Glomerular endothelial cell (primary cell): ENCODE measurements at regions not wholly inside any gene's neighbourhood (a gene's known extent, or its start where the extent isn't known, plus 50 kb on each side); places are given as distances from the start of the nearest gene placed in this dataset.
"Not testable (repeated sequence)": the region's sequence is repeated elsewhere in the genome, so short reads cannot be mapped to it uniquely, and the experiment has no call there.

Experiments used
- DNase-seq: peaks from one replicate; pipeline ENCODE4 v3.0.0-alpha.2; 2011; ENCODE audit warnings: low read depth, low spot score; ENCODE audit errors: extremely low read depth

DNA sequence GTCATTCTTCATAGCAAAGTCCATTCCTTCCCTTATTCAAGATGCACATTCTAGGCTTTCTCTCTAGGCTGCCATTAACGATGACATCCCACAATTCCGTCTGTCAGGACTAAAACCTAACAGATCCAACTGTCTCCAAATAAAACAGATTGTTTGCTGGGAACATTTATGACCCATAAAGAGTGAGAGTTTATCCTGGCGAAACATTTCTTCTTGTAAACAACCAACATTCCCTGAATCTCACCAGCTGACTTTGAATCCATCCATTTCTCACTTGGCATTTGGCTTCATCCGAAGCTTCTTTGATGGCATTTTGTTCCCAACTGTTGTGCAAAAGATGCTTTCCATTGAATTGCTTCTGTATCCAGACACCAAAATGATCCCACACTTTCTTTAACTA lies 93.1 kb downstream of the OLIG3 start:
- no peak for DNase-seq

DNA sequence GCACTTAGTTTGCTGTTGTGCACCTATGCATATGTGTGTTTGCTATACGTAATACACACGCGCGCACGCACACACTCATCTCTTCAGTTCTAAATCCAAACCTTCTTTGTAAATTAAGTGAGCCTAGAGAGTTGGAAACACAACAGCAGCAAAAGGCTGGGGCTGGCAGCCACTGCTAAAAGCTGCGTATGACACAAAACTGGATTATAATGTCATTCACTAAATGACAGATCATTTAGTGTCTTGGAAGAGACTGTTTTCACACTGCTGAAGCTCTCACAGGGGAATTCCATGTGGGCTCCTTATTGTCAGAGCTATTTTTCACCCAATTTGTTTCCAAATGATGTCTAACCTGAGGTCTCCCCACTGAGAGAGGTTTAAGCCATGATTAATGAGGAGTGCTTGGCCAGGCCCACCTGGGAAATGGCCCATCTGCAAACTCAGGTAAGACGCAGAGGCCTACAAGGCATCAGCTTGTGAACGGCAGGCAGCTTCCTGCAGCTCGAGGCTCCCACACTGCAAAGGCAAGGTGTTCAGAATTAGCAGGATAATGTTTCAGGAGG lies 94.2 kb downstream of the OLIG3 start:
- no peak for DNase-seq

DNA sequence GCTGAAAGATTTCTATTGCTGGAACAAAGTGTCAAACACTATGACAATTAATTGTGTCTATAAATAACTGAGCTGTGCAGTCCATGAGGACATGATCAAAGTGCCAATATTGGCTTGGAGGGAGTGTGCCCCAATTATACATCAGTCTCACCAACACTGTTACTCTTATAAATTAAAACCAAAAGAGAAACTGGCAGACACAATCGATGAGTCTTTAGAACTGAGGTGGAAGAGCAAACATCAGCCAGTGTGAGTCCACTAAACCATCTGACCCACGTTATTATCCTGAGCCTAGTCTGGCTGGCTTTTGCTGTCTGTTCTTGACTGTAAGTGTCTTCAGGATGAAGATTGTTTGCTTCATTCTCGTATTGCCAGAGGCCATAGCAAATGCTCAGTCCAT lies 98.9 kb downstream of the OLIG3 start:
- no peak for DNase-seq

GRCh38 chr6:137391061-137391814 lies 103.0 kb downstream of the OLIG3 start:
- DNase-seq, result no peak

GRCh38 chr6:137390334-137390733 lies 103.9 kb downstream of the OLIG3 start:
- DNase-seq, result no peak

DNA sequence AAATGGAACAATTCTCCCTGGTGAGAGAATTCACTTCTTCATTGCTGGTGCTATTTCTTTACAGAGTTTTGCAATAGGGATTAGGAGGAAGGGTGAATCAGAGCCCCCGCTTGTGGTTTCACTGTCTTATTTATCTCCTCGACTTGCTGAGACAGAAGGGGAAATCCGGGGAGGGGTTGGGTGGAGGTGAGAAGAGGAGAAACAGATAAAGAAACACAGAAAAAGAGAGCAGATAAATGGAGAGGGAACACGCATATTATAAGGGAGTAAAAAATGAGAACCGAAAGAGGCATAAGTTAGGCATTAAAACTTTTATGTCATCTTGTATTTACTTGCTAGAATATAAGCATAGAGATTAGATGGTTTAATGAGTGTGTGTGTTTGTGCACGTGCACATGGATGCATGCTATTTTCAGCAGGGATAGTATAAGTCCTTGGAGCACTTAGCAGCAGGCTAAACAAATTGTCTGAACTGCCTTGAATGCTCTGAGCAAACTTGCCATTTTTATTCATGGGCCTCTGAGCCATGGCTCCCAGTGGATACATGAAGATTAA lies 105.0 kb downstream of the OLIG3 start:
- no peak for DNase-seq

DNA sequence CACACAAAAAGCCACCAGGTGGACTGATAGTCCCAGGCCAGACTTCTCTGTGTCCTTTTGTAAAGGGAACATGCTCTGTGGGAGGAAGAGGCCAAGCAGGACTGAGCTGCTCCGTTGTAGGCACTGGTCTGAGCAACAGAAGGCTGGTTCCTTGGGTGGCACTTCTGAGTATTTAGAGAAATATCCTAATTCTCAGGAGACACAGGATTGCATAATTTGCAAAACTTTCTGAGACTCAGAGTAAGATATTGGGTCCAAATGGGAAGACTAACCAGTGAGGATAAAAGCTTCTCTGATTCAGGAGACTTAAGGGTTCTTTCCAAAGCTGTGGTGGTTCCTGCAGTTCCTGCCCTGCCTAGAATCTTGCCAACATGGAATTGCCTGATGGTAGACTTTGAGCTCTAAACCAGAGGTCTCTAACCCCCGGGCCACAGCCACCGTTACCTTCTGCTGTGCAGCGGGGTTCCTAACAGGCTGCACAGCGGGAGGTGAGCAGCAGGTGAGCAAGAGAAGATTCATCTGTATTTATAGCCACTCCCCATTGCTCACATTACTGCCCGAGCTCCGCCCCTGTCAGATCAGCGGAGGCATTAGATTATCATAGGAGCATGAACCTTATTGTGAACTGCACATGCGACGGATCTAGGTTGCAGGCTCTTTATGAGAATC lies 107.0 kb downstream of the OLIG3 start:
- DNase-seq, result no peak

- not testable (repeated sequence) for DNase-seq
Observed at GRCh38 chr6:137383287-137383686, 110.9 kb downstream of the OLIG3 start.

DNA sequence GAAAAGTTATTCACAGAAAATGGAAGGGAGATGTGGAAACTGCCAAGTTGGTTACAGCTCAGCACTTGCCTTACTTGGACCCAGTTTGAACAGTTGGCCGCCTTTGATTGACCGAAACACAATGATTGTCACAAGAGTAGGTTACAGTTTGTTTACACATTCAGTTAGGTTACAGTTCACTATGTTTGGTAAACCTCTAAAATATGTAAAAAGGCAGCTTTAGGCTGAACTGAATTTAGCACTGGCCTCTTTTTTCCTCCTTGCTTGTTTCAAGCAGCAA lies 116.2 kb downstream of the OLIG3 start:
- DNase-seq, result no peak

DNA sequence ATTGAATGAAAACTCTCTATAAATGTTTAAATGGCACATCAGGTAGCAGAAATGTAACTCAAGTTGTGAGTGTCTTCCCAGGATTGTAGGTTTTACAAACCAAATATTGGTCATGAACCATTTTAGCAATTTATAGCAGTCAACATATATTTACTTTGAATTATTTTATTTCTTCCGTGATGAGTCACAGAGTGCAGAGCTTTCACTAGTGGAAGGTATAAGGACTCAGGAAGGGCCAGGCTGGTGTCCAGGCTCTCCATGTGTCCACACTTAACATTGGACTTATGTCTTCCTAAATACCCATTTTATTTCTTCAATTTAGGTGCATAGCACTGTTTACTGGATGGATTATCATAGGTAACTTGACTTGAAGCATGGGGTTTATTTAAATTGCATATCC lies 120.9 kb downstream of the OLIG3 start:
- no peak for DNase-seq

DNA sequence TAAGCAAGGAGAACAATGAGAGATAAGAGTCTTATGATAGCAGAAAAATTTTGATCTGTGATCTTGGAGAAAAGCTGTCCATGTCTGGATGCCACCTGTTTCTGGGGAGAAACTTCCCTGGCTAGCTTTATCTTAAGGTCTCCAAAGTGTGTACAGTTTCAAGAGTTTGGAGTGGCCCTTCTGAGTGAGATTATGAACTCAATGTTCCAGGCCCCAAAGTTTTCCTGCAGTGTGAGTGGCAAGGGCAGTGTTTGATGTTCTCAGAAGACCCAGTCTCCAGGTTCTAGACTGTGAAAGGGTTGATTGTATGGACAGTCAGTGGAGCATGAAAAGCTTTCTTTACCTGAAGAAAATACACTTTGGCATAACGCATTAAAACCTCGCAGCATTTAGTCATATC lies 121.7 kb downstream of the OLIG3 start:
- DNase-seq, result no peak

DNA sequence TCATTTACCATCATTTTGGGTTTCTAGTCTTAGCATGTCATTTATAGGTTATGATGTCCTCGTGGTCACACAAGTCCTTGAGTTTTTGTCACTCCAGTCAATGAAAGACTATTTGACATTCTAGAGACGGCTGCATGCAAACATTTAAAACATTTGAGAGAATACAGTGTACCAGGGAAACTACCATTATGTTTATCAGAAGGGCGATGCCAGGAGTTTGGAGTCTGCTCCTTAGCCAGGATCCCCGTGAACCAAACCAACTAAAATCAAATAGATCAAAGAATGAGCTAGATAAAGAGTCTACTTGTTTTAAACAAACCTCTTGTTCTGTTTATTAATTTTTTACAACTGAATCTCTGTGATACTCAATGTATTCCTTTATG lies 122.6 kb downstream of the OLIG3 start:
- DNase-seq, result no peak

- no peak for DNase-seq
Observed at GRCh38 chr6:137370871-137371633, 123.1 kb downstream of the OLIG3 start.

DNA sequence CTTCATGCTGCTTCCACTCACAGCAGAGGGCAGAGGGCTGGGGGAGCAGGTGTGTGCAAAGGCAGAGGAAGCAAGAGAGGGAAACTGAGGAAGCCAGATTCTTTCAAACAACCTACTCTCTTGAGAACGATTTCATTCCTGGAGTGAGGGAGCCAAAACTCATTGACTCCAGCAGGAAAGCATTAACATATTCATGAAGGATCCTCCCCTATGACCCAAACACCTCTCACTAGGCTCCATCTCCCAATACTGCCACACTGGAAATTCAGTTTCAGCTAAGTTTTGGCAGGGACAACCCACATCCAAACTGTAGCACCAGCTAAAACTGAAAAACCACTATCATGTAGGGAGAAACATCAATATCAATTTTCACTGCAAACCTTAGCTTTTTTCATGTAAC lies 125.1 kb downstream of the OLIG3 start:
- no peak for DNase-seq

DNA sequence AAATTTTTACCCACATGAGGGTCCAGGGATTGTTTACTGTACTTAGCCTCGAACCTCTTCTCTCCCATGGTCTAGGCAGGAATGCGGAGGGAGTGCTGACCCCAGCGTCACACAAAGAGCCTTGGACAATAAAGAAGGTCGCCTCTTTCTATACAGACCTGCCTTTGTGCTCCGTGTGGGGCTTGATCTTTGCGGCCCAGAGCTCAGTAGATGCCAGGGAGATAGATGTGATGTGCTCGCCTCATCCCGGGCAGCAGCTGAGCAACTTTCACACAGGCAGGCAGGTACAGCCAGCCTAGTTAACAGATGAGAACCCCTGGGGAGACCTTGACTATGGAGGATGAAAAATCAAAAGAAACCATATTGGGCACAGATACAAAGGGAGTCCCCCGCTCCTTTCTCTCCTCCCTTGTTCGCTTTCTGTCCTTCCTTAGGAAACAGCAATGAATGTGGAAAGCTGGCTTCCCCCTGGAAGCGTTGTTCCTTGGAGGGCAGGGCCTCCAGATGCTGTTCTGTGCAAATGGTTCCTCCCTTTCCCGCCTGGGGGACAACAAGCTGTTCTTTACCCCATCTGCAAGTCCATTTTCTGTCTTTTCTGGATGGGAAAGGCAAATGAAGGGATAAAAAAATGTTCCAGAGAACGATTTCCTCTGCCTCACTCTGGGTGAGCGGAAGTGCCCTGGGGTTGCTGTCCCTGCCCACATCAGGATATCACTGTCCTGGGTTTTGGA lies 128.3 kb downstream of the OLIG3 start:
- no peak for DNase-seq

- DNase-seq, result no peak
Observed at GRCh38 chr6:137363805-137364138, 130.4 kb downstream of the OLIG3 start.

DNA sequence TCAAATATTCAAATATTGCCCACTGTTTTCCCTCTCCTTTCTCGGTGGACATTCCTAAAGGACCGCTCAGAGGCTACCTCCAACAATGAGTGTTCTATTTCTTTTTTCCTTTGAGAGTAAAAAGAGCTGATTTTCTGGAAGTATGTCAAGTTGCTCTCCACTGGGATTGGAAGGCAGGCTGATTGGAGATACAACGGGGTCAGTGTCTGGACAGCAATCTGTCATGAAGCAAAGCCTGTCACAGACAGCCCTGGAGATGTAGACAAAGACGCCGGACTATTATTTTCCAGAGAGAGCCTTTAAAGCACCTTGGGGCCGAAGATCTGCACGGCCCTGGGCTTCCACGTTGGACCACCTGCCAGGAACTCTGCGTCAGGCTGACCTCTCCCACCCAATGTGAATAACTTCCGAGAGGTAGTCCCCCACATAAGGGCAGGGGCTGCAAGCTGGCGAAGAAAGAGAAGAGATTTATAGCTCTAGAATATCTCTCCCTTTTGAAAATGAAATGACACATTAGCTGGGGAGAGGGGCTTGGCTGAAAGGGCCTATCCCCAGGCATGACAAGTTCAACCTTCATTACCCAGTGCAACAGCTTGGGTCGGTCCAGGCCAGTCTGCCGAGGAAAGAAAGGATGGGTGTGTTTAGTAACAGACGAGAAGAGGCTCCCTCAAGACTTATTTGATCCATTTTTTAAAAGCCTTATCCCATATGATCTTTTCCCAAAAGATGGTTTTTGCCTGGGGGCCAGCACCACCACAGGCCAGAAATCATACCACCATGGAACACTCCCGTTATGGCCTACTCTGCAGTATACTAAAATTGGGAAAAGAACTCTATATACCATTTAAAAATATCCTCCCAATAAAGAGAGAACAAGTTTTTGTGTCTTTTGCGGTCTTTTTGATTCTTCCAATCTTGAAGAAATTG lies 131.1 kb downstream of the OLIG3 start:
- no peak for DNase-seq

DNA sequence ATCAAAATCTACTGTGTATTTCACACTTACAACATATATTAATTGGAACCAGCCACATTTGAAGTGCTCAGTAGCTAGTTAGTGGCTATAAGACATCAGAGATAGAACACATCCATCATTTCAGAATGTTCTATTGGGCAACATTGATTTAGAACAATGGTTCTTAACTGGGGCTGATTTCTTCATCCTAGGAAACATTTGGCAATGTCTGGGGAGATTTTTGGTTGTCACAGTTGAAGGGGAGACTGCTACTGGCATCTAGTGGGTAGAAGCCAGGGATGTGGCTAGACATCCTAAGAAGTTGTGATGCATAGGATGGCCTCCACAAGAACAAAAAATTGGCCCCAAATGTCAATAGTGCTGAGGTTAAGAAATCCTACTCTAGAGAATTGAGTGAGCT lies 132.5 kb downstream of the OLIG3 start:
- DNase-seq, result no peak

- no peak for DNase-seq
Observed at GRCh38 chr6:137358273-137358672, 135.9 kb downstream of the OLIG3 start.

GRCh38 chr6:137357948-137358266 lies 136.3 kb downstream of the OLIG3 start:
- no peak for DNase-seq
